ENCODE measurements at regions not wholly inside any gene's neighbourhood (a gene's known extent, or its start where the extent isn't known, plus 50 kb on each side); places are given as distances from the start of the nearest gene placed in this dataset.

- DNase-seq = no peak
Measured at GRCh38 chr16:50992350-50993032, 158.6 kb downstream of the SALL1 start.

GRCh38 chr16:50991436-50991835, 159.6 kb downstream of the SALL1 start:
- no peak for DNase-seq

GRCh38 chr16:50991006-50991405, 160.1 kb downstream of the SALL1 start:
- no peak for DNase-seq

GRCh38 chr16:50989047-50989446, 162.0 kb downstream of the SALL1 start:
- DNase-seq = no peak

GRCh38 chr16:50988441-50988840, 162.6 kb downstream of the SALL1 start:
- DNase-seq = no peak

GRCh38 chr16:50986453-50986852, 164.6 kb downstream of the SALL1 start:
- DNase-seq = no peak

- no peak for DNase-seq
Measured at GRCh38 chr16:50985733-50986132, 165.3 kb downstream of the SALL1 start.

GRCh38 chr16:50984688-50985087, 166.4 kb downstream of the SALL1 start:
- no peak for DNase-seq

- no peak for DNase-seq
Measured at GRCh38 chr16:50982808-50983207, 168.3 kb downstream of the SALL1 start.

- no peak for DNase-seq
Measured at GRCh38 chr16:50981951-50982350, 169.1 kb downstream of the SALL1 start.

- DNase-seq = no peak
Measured at GRCh38 chr16:50980666-50981065, 170.4 kb downstream of the SALL1 start.

- DNase-seq = no peak
Measured at GRCh38 chr16:50979806-50980620, 171.1 kb downstream of the SALL1 start.

GRCh38 chr16:50977138-50977537, 173.9 kb downstream of the SALL1 start:
- no peak for DNase-seq

- no peak for DNase-seq
Measured at GRCh38 chr16:50974438-50975036, 176.5 kb downstream of the SALL1 start.

- no peak for DNase-seq
Measured at GRCh38 chr16:50972876-50973275, 178.2 kb downstream of the SALL1 start.

GRCh38 chr16:50970281-50970680, 180.8 kb downstream of the SALL1 start:
- DNase-seq = no peak

- DNase-seq = no peak
Measured at GRCh38 chr16:50967827-50968612, 183.1 kb downstream of the SALL1 start.

GRCh38 chr16:50964491-50964890, 186.6 kb downstream of the SALL1 start:
- no peak for DNase-seq

- DNase-seq = no peak
Measured at GRCh38 chr16:50961952-50962351, 189.1 kb downstream of the SALL1 start.

- no peak for DNase-seq
Measured at GRCh38 chr16:50960517-50961202, 190.4 kb downstream of the SALL1 start.

- no peak for DNase-seq
Measured at GRCh38 chr16:50957056-50957455, 194.0 kb downstream of the SALL1 start.

- DNase-seq = no peak
Measured at GRCh38 chr16:50956637-50957036, 194.4 kb downstream of the SALL1 start.

GRCh38 chr16:50955311-50955710, 195.8 kb downstream of the SALL1 start:
- DNase-seq = no peak

All from activated CD4-positive, alpha-beta T cell treated with anti-CD3 and anti-CD28 coated beads for 48 hours (primary cell).